ENCODE measurements at regions not wholly inside any gene's neighbourhood (a gene's known extent, or its start where the extent isn't known, plus 50 kb on each side); places are given as distances from the start of the nearest gene placed in this dataset.

DNA sequence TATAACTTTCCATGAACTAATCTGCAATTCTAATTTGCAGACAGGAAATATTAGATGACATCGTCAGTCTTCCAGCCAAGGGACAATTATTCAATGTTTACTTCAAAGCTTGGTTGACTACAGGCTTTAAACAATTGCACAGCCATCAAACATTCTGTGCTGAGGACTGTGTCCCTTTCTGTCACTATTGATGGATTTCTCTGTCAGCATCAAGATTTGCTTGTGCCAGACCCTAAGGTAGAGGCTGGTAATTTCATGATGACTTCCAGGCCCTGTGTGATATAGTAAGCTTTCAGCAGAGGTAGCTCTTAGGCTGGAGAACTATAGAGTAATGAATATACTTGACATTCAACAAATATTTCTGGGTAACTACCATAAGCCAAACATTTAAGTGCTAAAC is 229.3 kb upstream of the ACTBL2 start:
- TF ChIP-seq, protein P1, sequence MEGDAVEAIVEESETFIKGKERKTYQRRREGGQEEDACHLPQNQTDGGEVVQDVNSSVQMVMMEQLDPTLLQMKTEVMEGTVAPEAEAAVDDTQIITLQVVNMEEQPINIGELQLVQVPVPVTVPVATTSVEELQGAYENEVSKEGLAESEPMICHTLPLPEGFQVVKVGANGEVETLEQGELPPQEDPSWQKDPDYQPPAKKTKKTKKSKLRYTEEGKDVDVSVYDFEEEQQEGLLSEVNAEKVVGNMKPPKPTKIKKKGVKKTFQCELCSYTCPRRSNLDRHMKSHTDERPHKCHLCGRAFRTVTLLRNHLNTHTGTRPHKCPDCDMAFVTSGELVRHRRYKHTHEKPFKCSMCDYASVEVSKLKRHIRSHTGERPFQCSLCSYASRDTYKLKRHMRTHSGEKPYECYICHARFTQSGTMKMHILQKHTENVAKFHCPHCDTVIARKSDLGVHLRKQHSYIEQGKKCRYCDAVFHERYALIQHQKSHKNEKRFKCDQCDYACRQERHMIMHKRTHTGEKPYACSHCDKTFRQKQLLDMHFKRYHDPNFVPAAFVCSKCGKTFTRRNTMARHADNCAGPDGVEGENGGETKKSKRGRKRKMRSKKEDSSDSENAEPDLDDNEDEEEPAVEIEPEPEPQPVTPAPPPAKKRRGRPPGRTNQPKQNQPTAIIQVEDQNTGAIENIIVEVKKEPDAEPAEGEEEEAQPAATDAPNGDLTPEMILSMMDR (conservative IDR thresholded peaks at IDR 0.05) = no peak
- no peak for TF ChIP-seq ZFX (IDR thresholded peaks at IDR 0.05)
